Peyer's patch (tissue), 4 donors: ENCODE measurements at regions not wholly inside any gene's neighbourhood (a gene's known extent, or its start where the extent isn't known, plus 50 kb on each side); places are given as distances from the start of the nearest gene placed in this dataset.

Source experiments
- POLR2A ChIP-seq, 2 donors: fragments of 450-650 bp; IDR thresholded peaks; one replicate each; pipeline ENCODE4 v1.5.1; 2017; ENCODE audit warnings: antibody characterized with exemption in 2 of 2, mild to moderate bottlenecking in 2 of 2, moderate library complexity in 2 of 2
- TF ChIP-seq, protein P1 (sequence below), 6 experiments: fragments of 450-650 bp in 4 of 6; fragments of 200-600 bp in 2 of 6; sonication (generic) in 1 of 6; IDR thresholded peaks; one replicate each; pipeline ENCODE4 v1.5.1; 2017 to 2019; ENCODE audit warnings: antibody characterized with exemption in 6 of 6, mild to moderate bottlenecking in 3 of 6, moderate library complexity in 1 of 6

DNA sequence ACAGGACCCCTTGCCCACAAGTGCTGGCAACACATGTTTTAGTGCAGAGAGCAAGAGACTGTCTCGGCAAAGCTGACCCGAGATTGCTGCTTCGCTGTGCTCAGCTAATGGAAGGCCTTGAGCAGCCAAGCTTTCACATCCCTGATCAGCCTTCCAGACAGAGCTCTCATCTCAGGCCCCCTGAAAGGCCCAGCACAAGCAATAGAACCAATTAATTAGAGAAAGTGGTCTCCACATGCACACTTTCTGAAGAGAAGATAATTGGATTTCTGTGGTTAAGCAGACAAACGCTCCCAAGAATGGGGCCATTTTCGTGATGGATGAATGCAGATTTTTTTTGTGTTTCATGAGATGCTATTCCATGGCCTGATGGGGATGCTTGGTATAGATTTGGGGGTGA lies 174.9 kb downstream of the NSG2 start:
- TF ChIP-seq, protein P1, sequence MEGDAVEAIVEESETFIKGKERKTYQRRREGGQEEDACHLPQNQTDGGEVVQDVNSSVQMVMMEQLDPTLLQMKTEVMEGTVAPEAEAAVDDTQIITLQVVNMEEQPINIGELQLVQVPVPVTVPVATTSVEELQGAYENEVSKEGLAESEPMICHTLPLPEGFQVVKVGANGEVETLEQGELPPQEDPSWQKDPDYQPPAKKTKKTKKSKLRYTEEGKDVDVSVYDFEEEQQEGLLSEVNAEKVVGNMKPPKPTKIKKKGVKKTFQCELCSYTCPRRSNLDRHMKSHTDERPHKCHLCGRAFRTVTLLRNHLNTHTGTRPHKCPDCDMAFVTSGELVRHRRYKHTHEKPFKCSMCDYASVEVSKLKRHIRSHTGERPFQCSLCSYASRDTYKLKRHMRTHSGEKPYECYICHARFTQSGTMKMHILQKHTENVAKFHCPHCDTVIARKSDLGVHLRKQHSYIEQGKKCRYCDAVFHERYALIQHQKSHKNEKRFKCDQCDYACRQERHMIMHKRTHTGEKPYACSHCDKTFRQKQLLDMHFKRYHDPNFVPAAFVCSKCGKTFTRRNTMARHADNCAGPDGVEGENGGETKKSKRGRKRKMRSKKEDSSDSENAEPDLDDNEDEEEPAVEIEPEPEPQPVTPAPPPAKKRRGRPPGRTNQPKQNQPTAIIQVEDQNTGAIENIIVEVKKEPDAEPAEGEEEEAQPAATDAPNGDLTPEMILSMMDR (IDR thresholded peaks at IDR 0.05): no peak
- TF ChIP-seq POLR2A (IDR thresholded peaks at IDR 0.05): no peak
